PC-3 (cell line): ENCODE measurements at regions not wholly inside any gene's neighbourhood (a gene's known extent, or its start where the extent isn't known, plus 50 kb on each side); places are given as distances from the start of the nearest gene placed in this dataset.

Source experiments
- ATAC-seq: fragments of 200-7000 bp; cut with Tn5 transposase; 2 replicates; pipeline ENCODE4 v1.9.1; 2020; ENCODE audit warnings: mild to moderate bottlenecking, moderate library complexity
- BruUV-seq: library from RNA; stranded (reverse); fragments of 400-500 nt; replicated peaks from 2 replicates; lab custom pipeline; 2021; lab: Mats Ljungman, UMichigan
- CTCF ChIA-PET: fragments of 300-600 bp; sonication (Branson Sonifier 250); formaldehyde crosslinking; loops from one replicate; lab custom pipeline; 2022; ENCODE audit warnings: antibody characterized with exemption; lab: Charles Lee
- POLR2A ChIA-PET: fragments of 300-600 bp; sonication (Branson Sonifier 250); formaldehyde crosslinking; loops from one replicate; lab custom pipeline; 2022; ENCODE audit warnings: antibody characterized with exemption; ENCODE audit not compliant: unreplicated experiment; lab: Charles Lee
- DNase-seq: peaks from one replicate; pipeline ENCODE4 v3.0.0-alpha.2; 2015
- H2AFZ ChIP-seq: fragments of 300-600 bp; sonication (generic); 2 replicates; pipeline ENCODE4 v1.6.0; 2016; ENCODE audit warnings: antibody characterized with exemption, low read length
- H3F3A ChIP-seq: fragments of 300-600 bp; sonication (generic); one replicate; pipeline ENCODE4 v1.6.0; 2017; ENCODE audit warnings: antibody characterized with exemption, low read length, control low read depth, mild to moderate bottlenecking; ENCODE audit not compliant: unreplicated experiment
- H3K27ac ChIP-seq: fragments of 300-600 bp; sonication (generic); 2 replicates; pipeline ENCODE4 v1.5.1; 2016; ENCODE audit warnings: mild to moderate bottlenecking, low read length
- H3K27me3 ChIP-seq: fragments of 300-600 bp; sonication (generic); 2 replicates; pipeline ENCODE4 v1.6.1; 2016; ENCODE audit warnings: low read length, mixed read lengths
- H3K36me3 ChIP-seq: fragments of 300-600 bp; sonication (generic); 2 replicates; pipeline ENCODE4 v1.6.1; 2016; ENCODE audit warnings: low read depth, mixed run types, low read length, mixed read lengths
- H3K4me1 ChIP-seq: fragments of 300-600 bp; sonication (generic); 2 replicates; pipeline ENCODE4 v1.5.1; 2016; ENCODE audit warnings: low read length; ENCODE audit not compliant: insufficient read depth
- H3K4me2 ChIP-seq: fragments of 300-600 bp; sonication (generic); 2 replicates; pipeline ENCODE4 v1.6.0; 2016; ENCODE audit warnings: low read length
- H3K4me3 ChIP-seq: fragments of 300-600 bp; sonication (generic); 2 replicates; pipeline ENCODE4 v1.5.1; 2016; ENCODE audit warnings: mild to moderate bottlenecking, low read length, mixed read lengths
- H3K79me2 ChIP-seq: fragments of 300-600 bp; sonication (generic); 2 replicates; pipeline ENCODE4 v1.6.1; 2017; ENCODE audit warnings: low read length, mixed read lengths
- H3K9ac ChIP-seq: fragments of 300-600 bp; sonication (generic); 2 replicates; pipeline ENCODE4 v1.6.0; 2016; ENCODE audit warnings: mild to moderate bottlenecking, low read length
- H3K9me2 ChIP-seq: fragments of 300-600 bp; sonication (generic); replicated peaks from 2 replicates; pipeline ENCODE4 v1.6.1; 2016; ENCODE audit warnings: mixed run types, low read length, mixed read lengths
- H3K9me3 ChIP-seq: fragments of 300-600 bp; sonication (generic); 2 replicates; pipeline ENCODE4 v1.6.1; 2016; ENCODE audit warnings: low read length, mixed read lengths
- H4K20me1 ChIP-seq: fragments of 300-600 bp; sonication (generic); 2 replicates; pipeline ENCODE4 v1.6.1; 2016; ENCODE audit warnings: low read length, mixed read lengths
- CTCF ChIP-seq: fragments of 300-600 bp; sonication (generic); conservative IDR thresholded peaks from 2 replicates; pipeline ENCODE4 v1.5.1; 2017; ENCODE audit warnings: antibody characterized with exemption, low read depth, mild to moderate bottlenecking, low read length
- EZH2 ChIP-seq: fragments of 300-600 bp; sonication (generic); IDR thresholded peaks from one replicate; pipeline ENCODE4 v1.6.1; 2017; ENCODE audit warnings: antibody characterized with exemption, mild to moderate bottlenecking, low read length; ENCODE audit not compliant: unreplicated experiment
- EZH2phosphoT487 ChIP-seq: fragments of 300-600 bp; sonication (generic); IDR thresholded peaks from 2 replicates; pipeline ENCODE4 v1.6.1; 2018; ENCODE audit warnings: mild to moderate bottlenecking, antibody characterized with exemption, low read length, borderline replicate concordance
- intact Hi-C: fragments of 100-400 bp; cut with micrococcal nuclease; formaldehyde crosslinking; loops from 2 replicates; pipeline ENCODE4 v1.9.0; 2023

GRCh38 chr3:105228696-105229095 lies 138.0 kb upstream of the ALCAM start:
- intact Hi-C loops: no loop called here
- no peaks in the 10 kb centered on the region for H3K36me3 ChIP-seq
- H3K79me2 ChIP-seq: no peaks in the 10 kb centered on the region
- no peaks in the 10 kb centered on the region for H3K9me2 ChIP-seq
- H3F3A ChIP-seq: no peaks in the 10 kb centered on the region
- no TSS peak for BruUV-seq
- no peaks in the 10 kb centered on the region for H4K20me1 ChIP-seq
- H3K4me1 ChIP-seq: no peaks in the 10 kb centered on the region
- no peak for TF ChIP-seq EZH2phosphoT487
- TF ChIP-seq EZH2: no peak
- TF ChIP-seq CTCF: no peak
- no peak overlapping the region for H2AFZ ChIP-seq
- no peak overlapping the region for H3K27ac ChIP-seq
- ATAC-seq (no peak), DNase-seq (peak; percentile 13)
- CTCF ChIA-PET: no interaction called here
- H3K4me2 ChIP-seq: no peak overlapping the region
- no peak overlapping the region for H3K9ac ChIP-seq
- no peak overlapping the region for H3K4me3 ChIP-seq
- POLR2A ChIA-PET: interaction anchor here (0.6 kb wide), 1 partner anchor 119 kb away, joined by 3 read pairs; no protein-coding TSS in a partner anchor
- no peaks in the 10 kb centered on the region for H3K27me3 ChIP-seq
- no peaks in the 10 kb centered on the region; the same call in 1 of the 2 replicates for H3K9me3 ChIP-seq

- Histone ChIP-seq H2AFZ (no peak overlapping the region), H4K20me1 (no peaks in the 10 kb centered on the region), H3K27ac (no peak overlapping the region), H3K27me3 (no peaks in the 10 kb centered on the region), H3K36me3 (no peaks in the 10 kb centered on the region), H3K9me3 (no peaks in the 10 kb centered on the region; the same call in 1 of the 2 replicates), H3F3A (no peaks in the 10 kb centered on the region), H3K4me1 (no peaks in the 10 kb centered on the region), H3K9ac (no peak overlapping the region), H3K4me2 (no peak overlapping the region), H3K4me3 (no peak overlapping the region), H3K79me2 (no peaks in the 10 kb centered on the region), H3K9me2 (no peaks in the 10 kb centered on the region)
- POLR2A ChIA-PET: no interaction called here
- CTCF ChIA-PET: no interaction called here
- TF ChIP-seq CTCF: no peak
- BruUV-seq: no TSS peak
- no peak for ATAC-seq
- intact Hi-C loops: no loop called here
- no peak for DNase-seq
Measured at GRCh38 chr3:105232553-105232952, 134.2 kb upstream of the ALCAM start.

- ATAC-seq: no peak
- POLR2A ChIA-PET: no interaction called here
- TF ChIP-seq EZH2phosphoT487 (no peak), CTCF (no peak)
- no peak overlapping the region for H3K27ac ChIP-seq
- BruUV-seq: no TSS peak
- no peaks in the 10 kb centered on the region for H3F3A ChIP-seq
- no peaks in the 10 kb centered on the region for H3K27me3 ChIP-seq
- CTCF ChIA-PET: no interaction called here
- H4K20me1 ChIP-seq: no peaks in the 10 kb centered on the region
- no peak overlapping the region for H3K4me2 ChIP-seq
- DNase-seq: no peak
- no peak overlapping the region for H3K9ac ChIP-seq
- no peaks in the 10 kb centered on the region; the same call in 1 of the 2 replicates for H3K9me3 ChIP-seq
- no peak overlapping the region for H3K4me3 ChIP-seq
- no peak overlapping the region for H2AFZ ChIP-seq
- no peaks in the 10 kb centered on the region for H3K4me1 ChIP-seq
- no peaks in the 10 kb centered on the region for H3K9me2 ChIP-seq
- H3K79me2 ChIP-seq: no peaks in the 10 kb centered on the region
- no peaks in the 10 kb centered on the region for H3K36me3 ChIP-seq
- intact Hi-C loops: no loop called here
Measured at GRCh38 chr3:105233010-105233409, 133.7 kb upstream of the ALCAM start.
